AG10803 (cell line): ENCODE measurements at regions not wholly inside any gene's neighbourhood (a gene's known extent, or its start where the extent isn't known, plus 50 kb on each side); places are given as distances from the start of the nearest gene placed in this dataset.

Experiments used
- DNase-seq: peaks from one replicate; pipeline ENCODE4 v3.0.0; 2010; ENCODE audit warnings: low read depth
- H3K4me3 ChIP-seq: 2 replicates; pipeline ENCODE4 v1.5.1; 2011; ENCODE audit warnings: mild to moderate bottlenecking, low read length, control low read depth
- CTCF ChIP-seq: conservative IDR thresholded peaks from 2 replicates; pipeline ENCODE4 v1.5.1; 2011; ENCODE audit warnings: mild to moderate bottlenecking, low read length, control low read depth, inconsistent platforms

DNA sequence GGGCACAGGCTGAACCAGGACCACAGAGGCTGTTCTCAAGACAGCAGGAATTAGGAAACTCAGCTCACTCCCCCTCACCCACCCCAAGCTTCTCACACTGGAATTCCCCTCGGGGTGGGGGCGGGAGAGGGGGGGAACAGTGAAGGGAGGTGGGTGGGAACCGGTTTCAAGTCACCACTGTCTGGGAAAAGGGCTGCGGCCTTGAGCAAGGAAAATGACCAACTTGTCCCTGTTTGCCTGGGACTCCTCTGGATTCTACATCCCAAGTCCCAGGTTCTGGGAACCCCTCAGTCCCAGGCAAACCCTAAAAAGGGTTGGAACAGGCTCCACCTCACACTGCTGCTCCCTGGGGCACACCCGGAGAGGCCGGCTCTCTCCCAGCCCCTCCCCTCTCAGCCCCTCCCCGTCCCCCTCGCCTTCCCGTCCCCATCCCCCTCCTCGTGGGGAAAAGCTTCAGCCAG, 230.7 kb downstream of the TFAP2C start:
- TF ChIP-seq CTCF: no peak
- H3K4me3 ChIP-seq: no peak overlapping the region

GRCh38 chr20:56860413-56860812, 231.3 kb downstream of the TFAP2C start:
- TF ChIP-seq CTCF: no peak
- DNase-seq: peak; percentile 56
- no peak overlapping the region for H3K4me3 ChIP-seq

More for the DNA sequence above, 230.7 kb downstream of the TFAP2C start:
- DNase-seq: no peak

DNA sequence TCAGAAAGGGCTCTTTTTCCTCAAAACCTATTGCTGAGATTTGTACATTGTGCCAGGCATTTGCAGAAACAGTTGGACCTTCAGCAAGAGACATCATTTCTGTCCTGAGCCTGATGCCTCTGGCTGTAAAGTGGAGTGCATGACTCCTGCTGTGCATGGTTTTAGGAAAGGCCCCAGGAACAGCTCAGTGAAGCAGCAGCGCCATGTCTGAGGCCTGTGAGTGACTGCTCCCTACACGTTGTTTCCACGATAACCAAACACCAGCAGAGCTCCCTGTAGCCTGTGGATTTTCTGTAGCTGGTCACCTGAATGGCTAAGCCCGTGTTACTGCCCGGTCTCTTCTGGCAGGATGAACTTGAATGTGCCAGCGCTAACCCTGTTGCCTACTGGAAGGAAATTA, 232.5 kb downstream of the TFAP2C start:
- no peak overlapping the region for H3K4me3 ChIP-seq
- TF ChIP-seq CTCF: no peak
- no peak for DNase-seq

DNA sequence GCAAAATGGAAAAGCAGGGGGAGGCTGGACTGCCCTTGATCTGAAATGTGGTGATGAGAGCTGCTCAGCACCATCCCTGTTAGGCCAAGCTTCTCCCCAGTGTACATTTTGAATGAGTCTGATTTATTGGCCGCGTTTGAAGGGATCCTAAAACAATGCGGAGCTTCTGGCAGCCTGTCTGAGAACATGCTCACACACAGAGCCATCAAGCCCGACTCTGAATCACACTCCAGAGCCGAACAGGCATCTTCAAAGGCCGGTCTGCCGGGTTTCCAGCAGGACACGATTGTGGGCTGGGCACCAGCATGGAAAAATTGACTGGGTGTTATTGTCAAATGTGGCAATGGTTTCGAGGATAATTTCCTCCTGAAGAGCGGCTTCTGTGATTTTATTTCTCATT, 235.9 kb downstream of the TFAP2C start:
- TF ChIP-seq CTCF: no peak
- DNase-seq: peak; percentile 17
- no peak overlapping the region for H3K4me3 ChIP-seq

- no peak for TF ChIP-seq CTCF
- H3K4me3 ChIP-seq: no peak overlapping the region
- no peak for DNase-seq
These were observed 238.0 kb downstream of the TFAP2C start for GRCh38 chr20:56867128-56867527.

DNA sequence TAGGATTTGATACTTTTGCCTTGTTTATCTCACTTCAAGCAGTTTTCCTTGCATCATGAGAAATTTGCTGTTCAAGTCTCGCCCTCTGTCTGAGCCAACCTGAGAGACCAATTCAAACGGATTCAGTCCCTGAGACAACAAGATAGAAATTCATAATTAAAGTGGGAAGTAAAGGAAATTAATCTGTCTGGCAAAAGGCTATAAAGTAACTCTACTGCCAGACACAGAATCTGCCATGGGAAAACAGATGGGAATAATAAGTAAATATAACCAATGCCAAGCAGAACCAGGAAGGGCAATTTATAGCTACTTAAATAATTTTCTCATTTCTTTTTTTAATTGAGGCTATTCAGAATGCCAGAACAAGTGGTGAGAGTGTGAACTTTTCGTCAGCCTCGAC, 239.6 kb downstream of the TFAP2C start:
- no peak overlapping the region for H3K4me3 ChIP-seq
- no peak for DNase-seq
- no peak for TF ChIP-seq CTCF

DNA sequence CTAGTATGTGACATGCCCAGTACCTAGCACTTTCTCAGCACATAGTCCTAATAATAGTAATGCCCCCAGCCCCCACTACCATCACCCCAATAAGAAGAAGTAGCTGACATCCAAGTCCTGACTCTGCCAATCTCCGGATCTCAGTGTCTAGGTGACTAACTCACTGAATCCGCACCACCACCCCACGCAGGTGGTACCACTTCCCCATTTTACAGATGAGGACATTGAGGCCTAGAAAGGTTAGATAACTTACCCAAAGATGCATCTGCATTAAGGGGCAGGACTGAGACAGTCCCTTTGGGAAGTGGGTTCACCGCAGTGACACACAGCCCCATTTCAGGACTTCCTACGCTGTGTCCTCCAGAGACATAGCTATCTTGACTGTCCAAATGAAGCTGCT, 241.2 kb downstream of the TFAP2C start:
- no peak for TF ChIP-seq CTCF
- DNase-seq: no peak
- no peak overlapping the region for H3K4me3 ChIP-seq
